Liver (tissue), 7 donors: ENCODE measurements at regions not wholly inside any gene's neighbourhood (a gene's known extent, or its start where the extent isn't known, plus 50 kb on each side); places are given as distances from the start of the nearest gene placed in this dataset.

Experiments used
- DNase-seq: peaks from one replicate; pipeline ENCODE4 v3.0.0-alpha.2; 2017; ENCODE audit warnings: low spot score
- H3K27ac ChIP-seq, 2 donors: one replicate each; pipeline ENCODE4 v1.7.0; 2013; ENCODE audit warnings: inconsistent platforms in 2 of 2, low read length in 2 of 2, control low read depth in 1 of 2, low read depth in 1 of 2, mild to moderate bottlenecking in 1 of 2
- H3K27me3 ChIP-seq, 4 donors: one replicate each; pipeline versions ENCODE4 v1.6.1 to v1.7.0; 2013; ENCODE audit warnings: low read length in 3 of 4, inconsistent platforms in 1 of 4, mild to moderate bottlenecking in 1 of 4, moderate library complexity in 1 of 4; ENCODE audit not compliant: control insufficient read depth in 4 of 4, insufficient read depth in 4 of 4
- H3K36me3 ChIP-seq, 4 donors: one replicate each; pipeline versions ENCODE4 v1.6.1 to v1.7.0; 2013; ENCODE audit warnings: low read length in 3 of 4, mild to moderate bottlenecking in 3 of 4, low read depth in 1 of 4, moderate library complexity in 1 of 4; ENCODE audit not compliant: control insufficient read depth in 4 of 4, insufficient read depth in 3 of 4
- H3K4me1 ChIP-seq, 4 donors: one replicate each; pipeline versions ENCODE4 v1.6.1 to v1.7.0; 2013; ENCODE audit warnings: low read length in 3 of 4, mild to moderate bottlenecking in 3 of 4, moderate library complexity in 1 of 4; ENCODE audit not compliant: control insufficient read depth in 4 of 4, insufficient read depth in 4 of 4
- H3K4me3 ChIP-seq, 3 donors: one replicate each; pipeline versions ENCODE4 v1.6.1 to v1.7.0; 2013; ENCODE audit warnings: low read length in 3 of 3, control low read depth in 1 of 3, low read depth in 1 of 3, mild to moderate bottlenecking in 1 of 3
- H3K9ac ChIP-seq, 2 donors: one replicate each; pipeline ENCODE4 v1.7.0; 2013; ENCODE audit warnings: low read length in 2 of 2, mild to moderate bottlenecking in 2 of 2, moderate library complexity in 2 of 2, control low read depth in 1 of 2, low read depth in 1 of 2
- H3K9me3 ChIP-seq, 4 donors: one replicate each; pipeline versions ENCODE4 v1.6.1 to v1.7.0; 2013; ENCODE audit warnings: low read length in 3 of 4; ENCODE audit not compliant: control insufficient read depth in 4 of 4
- ATF3 ChIP-seq: IDR thresholded peaks from 2 replicates; pipeline ENCODE4 v1.6.1; 2016; ENCODE audit warnings: antibody characterized with exemption
- EGR1 ChIP-seq, 2 donors: IDR thresholded peaks; 2 replicates each; pipeline ENCODE4 v1.6.1; 2016 to 2018; ENCODE audit warnings: antibody characterized with exemption in 2 of 2, low read depth in 2 of 2
- FOXA1 ChIP-seq: IDR thresholded peaks from 2 replicates; pipeline ENCODE4 v1.6.1; 2016; ENCODE audit warnings: antibody characterized with exemption
- FOXA2 ChIP-seq: IDR thresholded peaks from 2 replicates; pipeline ENCODE4 v1.6.1; 2016; ENCODE audit warnings: antibody characterized with exemption
- GABPA ChIP-seq, 2 donors: IDR thresholded peaks in 1 of 2; conservative IDR thresholded peaks in 1 of 2; 2 replicates each; pipeline ENCODE4 v1.6.1; 2016; ENCODE audit warnings: antibody characterized with exemption in 2 of 2, mild to moderate bottlenecking in 1 of 2, moderate library complexity in 1 of 2
- HNF4A ChIP-seq, 2 donors: conservative IDR thresholded peaks; 2 replicates each; pipeline ENCODE4 v1.6.1; 2016; ENCODE audit warnings: antibody characterized with exemption in 2 of 2, mild to moderate bottlenecking in 2 of 2
- HNF4G ChIP-seq: IDR thresholded peaks from 2 replicates; pipeline ENCODE4 v1.6.1; 2016; ENCODE audit warnings: antibody characterized with exemption
- JUND ChIP-seq, 2 donors: IDR thresholded peaks; 2 replicates each; pipeline ENCODE4 v1.6.1; 2016; ENCODE audit warnings: antibody characterized with exemption in 2 of 2
- MAX ChIP-seq: IDR thresholded peaks from 2 replicates; pipeline ENCODE4 v1.6.1; 2016; ENCODE audit warnings: antibody characterized with exemption
- NR2F2 ChIP-seq: IDR thresholded peaks from 2 replicates; pipeline ENCODE4 v1.6.1; 2016; ENCODE audit warnings: antibody characterized with exemption
- RAD21 ChIP-seq, 2 donors: IDR thresholded peaks; 2 replicates each; pipeline ENCODE4 v1.6.1; 2016; ENCODE audit warnings: antibody characterized with exemption in 2 of 2, mild to moderate bottlenecking in 2 of 2
- REST ChIP-seq: IDR thresholded peaks from 2 replicates; pipeline ENCODE4 v1.6.1; 2016; ENCODE audit warnings: antibody characterized with exemption, mild to moderate bottlenecking
- RXRA ChIP-seq, 2 donors: IDR thresholded peaks; 2 replicates each; pipeline ENCODE4 v1.6.1; 2017 to 2018; ENCODE audit warnings: antibody characterized with exemption in 2 of 2, mild to moderate bottlenecking in 1 of 2
- SP1 ChIP-seq: IDR thresholded peaks from 2 replicates; pipeline ENCODE4 v1.6.1; 2018; ENCODE audit warnings: antibody characterized with exemption, mild to moderate bottlenecking
- TAF1 ChIP-seq: conservative IDR thresholded peaks from 2 replicates; pipeline ENCODE4 v1.6.1; 2016; ENCODE audit warnings: antibody characterized with exemption, mild to moderate bottlenecking
- YY1 ChIP-seq: IDR thresholded peaks from 2 replicates; pipeline ENCODE4 v1.6.1; 2016; ENCODE audit warnings: antibody characterized with exemption, mild to moderate bottlenecking
- ZBTB33 ChIP-seq: IDR thresholded peaks from 2 replicates; pipeline ENCODE4 v1.6.1; 2016; ENCODE audit warnings: antibody characterized with exemption
- whole genome bisulfite sequencing: extraction: QIAGEN DNeasy Blood & Tissue Kit; methylation state at CpG from one replicate; pipeline ENCODE4 v1.1.7; 2013; 5-methylcytosine and 5-hydroxymethylcytosine counted together
- donor health status: healthy.
- donor health status: healthy.
- donor health status: healthy.
- donor health status: healthy.

GRCh38 chrX:874061-874460, 243.5 kb downstream of the SHOX start:
- WGBS: 77% methylated on average over 15 of the region's 15 CpGs
- H3K36me3 ChIP-seq: no peaks in the 10 kb centered on the region
- no peak overlapping the region for H3K9ac ChIP-seq
- no peaks in the 10 kb centered on the region for H3K4me1 ChIP-seq
- no peak for DNase-seq
- H3K9me3 ChIP-seq: peaks cover 3 to 6% (median 4%) of the 10 kb centered on the region in 4 donors
- no peak overlapping the region for H3K4me3 ChIP-seq
- TF ChIP-seq JUND (IDR thresholded peaks at IDR 0.05) (no peak), RAD21 (IDR thresholded peaks at IDR 0.05) (no peak), TAF1 (no peak), EGR1 (IDR thresholded peaks at IDR 0.05; ENCODE audit: low read depth in 2 of 2) (no peak), ZBTB33 (no peak), RXRA (IDR thresholded peaks at IDR 0.05) (no peak), HNF4A (conservative IDR thresholded peaks at IDR 0.05) (no peak), NR2F2 (no peak), HNF4G (no peak), ATF3 (no peak), YY1 (no peak), GABPA (IDR thresholded peaks at IDR 0.05 in 1 of 2, conservative IDR thresholded peaks at IDR 0.05 in 1 of 2) (no peak), REST (no peak), SP1 (no peak), MAX (no peak), FOXA2 (no peak)
- H3K27me3 ChIP-seq: no peaks in the 10 kb centered on the region
- H3K27ac ChIP-seq: no peak overlapping the region

- Histone ChIP-seq H3K27ac (no peak overlapping the region), H3K9ac (no peak overlapping the region), H3K4me3 (no peak overlapping the region), H3K36me3 (no peaks in the 10 kb centered on the region), H3K27me3 (no peaks in the 10 kb centered on the region), H3K4me1 (no peaks in the 10 kb centered on the region), H3K9me3 (peaks cover 3 to 6% (median 4%) of the 10 kb centered on the region in 4 donors)
- no peak for DNase-seq
- TF ChIP-seq YY1 (no peak), NR2F2 (no peak), JUND (IDR thresholded peaks at IDR 0.05) (no peak), EGR1 (IDR thresholded peaks at IDR 0.05; ENCODE audit: low read depth in 2 of 2) (no peak), REST (no peak), HNF4A (conservative IDR thresholded peaks at IDR 0.05) (no peak), GABPA (IDR thresholded peaks at IDR 0.05 in 1 of 2, conservative IDR thresholded peaks at IDR 0.05 in 1 of 2) (no peak), SP1 (no peak), RXRA (IDR thresholded peaks at IDR 0.05) (no peak), HNF4G (no peak), FOXA2 (no peak), ZBTB33 (no peak), FOXA1 (no peak), TAF1 (no peak), MAX (no peak), RAD21 (IDR thresholded peaks at IDR 0.05) (no peak)
- WGBS: 88% methylated on average over 7 of the region's 7 CpGs
Measured at GRCh38 chrX:873016-873415, 242.4 kb downstream of the SHOX start.
